Endometrium (tissue), 2 donors: ENCODE measurements at regions not wholly inside any gene's neighbourhood (a gene's known extent, or its start where the extent isn't known, plus 50 kb on each side); places are given as distances from the start of the nearest gene placed in this dataset.
A peak's percentile ranks its signal among the peaks of the same experiment; 100 is the strongest.

Experiments
- FAIRE-seq: peaks from 2 replicates; lab custom pipeline; 2012; peaks lifted over from hg19 to GRCh38; lab: Jason Lieb, UNC
- donor health status: control.
- donor health status: control.

GRCh38 chr9:99327667-99328066 lies 105.6 kb downstream of the SEC61B start:
- FAIRE-seq, result no peak

GRCh38 chr9:99335280-99335679 lies 113.2 kb downstream of the SEC61B start:
- FAIRE-seq, result no peak

DNA sequence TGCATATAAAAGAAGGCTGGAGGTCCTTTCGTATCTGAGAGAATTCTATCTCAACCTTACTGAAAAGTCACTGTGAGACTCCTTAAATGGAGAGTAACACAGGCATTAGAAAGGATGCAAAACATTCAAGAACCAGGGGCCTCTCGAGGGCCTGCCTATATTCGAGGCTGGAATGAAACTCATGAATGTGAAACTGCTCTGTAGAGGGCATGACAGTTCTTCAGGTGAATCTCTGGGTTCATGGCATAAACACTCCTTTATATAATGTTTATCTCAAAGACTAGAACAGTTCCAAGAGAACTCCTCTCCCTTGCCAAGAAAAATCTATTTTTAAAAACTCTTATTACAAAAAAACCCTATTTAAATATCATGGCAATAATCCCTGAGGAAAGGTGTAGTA lies 113.9 kb downstream of the SEC61B start:
- no peak for FAIRE-seq

- no peak for FAIRE-seq
Measured at GRCh38 chr9:99336531-99336930, 114.4 kb downstream of the SEC61B start.

- no peak for FAIRE-seq
Measured at GRCh38 chr9:99340281-99340680, 118.2 kb downstream of the SEC61B start.

- FAIRE-seq, result no peak
Measured at GRCh38 chr9:99341686-99342085, 119.6 kb downstream of the SEC61B start.

DNA sequence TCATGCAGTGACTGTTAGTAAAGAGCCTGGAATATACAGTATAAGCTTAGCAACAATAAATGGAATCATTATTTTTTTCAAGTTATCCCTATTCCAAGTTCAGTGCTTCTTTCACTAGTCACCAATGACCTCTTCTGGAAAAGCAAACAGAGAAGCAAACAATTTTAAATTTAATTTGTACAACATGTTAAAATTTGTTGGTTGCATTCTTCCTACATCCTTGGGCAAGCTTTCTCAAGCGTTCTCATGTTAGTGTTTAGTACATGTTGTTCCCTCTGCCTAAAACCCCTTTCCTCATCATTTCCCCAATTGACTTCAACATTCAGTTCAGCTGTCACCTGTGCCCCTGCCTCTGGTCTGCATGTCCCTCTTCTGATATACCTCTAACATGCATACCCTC lies 123.4 kb downstream of the SEC61B start:
- no peak for FAIRE-seq

GRCh38 chr9:99345942-99346341 lies 123.9 kb downstream of the SEC61B start:
- no peak for FAIRE-seq

DNA sequence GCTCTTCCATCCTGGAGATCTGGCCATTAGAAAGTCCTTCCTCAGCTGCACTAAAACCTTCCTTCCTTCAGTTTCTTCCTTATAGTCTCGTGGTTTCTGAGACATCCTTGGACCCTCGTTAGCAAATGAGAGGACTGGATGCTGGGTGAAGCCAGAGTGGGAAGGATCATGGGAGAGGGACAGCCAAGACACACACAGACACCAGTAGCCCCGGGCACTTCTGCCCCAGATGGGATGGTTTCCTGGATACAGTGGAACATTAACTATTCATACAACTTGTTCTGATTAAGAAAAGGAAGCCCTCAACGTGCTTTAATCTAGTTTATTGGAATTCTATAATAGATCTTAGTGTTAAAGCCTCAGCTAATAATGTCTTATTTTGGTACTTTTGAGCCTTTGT lies 125.5 kb downstream of the SEC61B start:
- FAIRE-seq, result no peak

DNA sequence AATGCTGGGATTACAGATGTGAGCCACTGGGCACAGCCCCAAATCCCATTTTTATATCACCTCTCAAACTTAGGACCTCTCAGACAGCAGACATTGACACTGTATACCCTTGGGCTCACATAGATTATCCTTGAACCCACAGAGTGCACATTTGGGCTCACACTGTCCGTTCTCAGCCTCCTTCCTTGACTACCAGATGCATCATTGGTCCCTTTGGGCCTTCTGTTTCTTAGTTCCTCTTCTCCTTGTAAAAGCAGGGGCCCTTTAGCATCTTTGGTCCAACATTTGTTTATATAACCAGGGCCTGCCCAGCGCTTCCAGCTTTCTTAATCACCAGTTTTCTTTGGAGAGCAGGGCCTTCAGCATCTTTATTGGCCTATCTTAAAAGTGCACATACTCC lies 126.2 kb downstream of the SEC61B start:
- no peak for FAIRE-seq

DNA sequence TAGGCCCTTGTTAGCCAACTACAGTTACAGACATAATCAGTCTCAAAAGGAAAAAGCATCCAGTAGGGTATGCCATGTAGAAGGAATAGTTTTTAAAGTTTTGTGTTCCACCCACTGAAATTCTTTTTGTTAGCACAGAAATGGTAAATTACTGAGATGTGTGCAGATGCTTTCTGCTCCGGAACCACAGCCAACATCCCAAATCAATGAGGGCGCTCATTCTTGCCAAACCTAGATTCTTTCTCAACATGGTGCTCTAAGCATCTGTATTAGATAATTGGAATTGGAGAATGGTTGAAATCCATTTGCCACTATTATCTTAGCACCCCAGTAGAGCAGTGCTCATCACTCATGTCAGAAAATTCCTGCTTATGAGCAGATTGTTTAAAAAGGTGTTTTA lies 127.8 kb downstream of the SEC61B start:
- no peak for FAIRE-seq

- no peak for FAIRE-seq
Measured at GRCh38 chr9:99350461-99350860, 128.4 kb downstream of the SEC61B start.

- FAIRE-seq, result no peak
Measured at GRCh38 chr9:99351647-99352046, 129.6 kb downstream of the SEC61B start.

DNA sequence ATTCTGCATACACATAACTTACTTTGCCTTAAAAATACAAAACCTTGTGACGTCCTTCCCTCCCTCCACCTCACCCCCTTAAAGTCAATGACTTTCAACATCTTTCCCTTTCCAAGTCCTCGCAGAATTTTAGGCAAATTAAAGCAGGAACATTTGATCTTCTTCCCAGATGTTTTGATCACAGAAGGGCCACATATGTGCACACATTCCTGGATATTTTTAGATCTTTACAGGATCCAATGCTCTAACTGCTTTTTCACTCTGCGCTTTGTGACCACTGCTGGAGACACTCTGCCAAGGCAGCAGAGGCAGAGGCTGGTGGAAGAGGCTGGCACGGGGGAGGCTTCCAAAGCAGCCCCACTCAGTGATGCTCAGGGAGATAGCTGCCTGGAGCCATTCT lies 130.7 kb downstream of the SEC61B start:
- FAIRE-seq, result peak; percentile 80

GRCh38 chr9:99353408-99353807 lies 131.3 kb downstream of the SEC61B start:
- no peak for FAIRE-seq

DNA sequence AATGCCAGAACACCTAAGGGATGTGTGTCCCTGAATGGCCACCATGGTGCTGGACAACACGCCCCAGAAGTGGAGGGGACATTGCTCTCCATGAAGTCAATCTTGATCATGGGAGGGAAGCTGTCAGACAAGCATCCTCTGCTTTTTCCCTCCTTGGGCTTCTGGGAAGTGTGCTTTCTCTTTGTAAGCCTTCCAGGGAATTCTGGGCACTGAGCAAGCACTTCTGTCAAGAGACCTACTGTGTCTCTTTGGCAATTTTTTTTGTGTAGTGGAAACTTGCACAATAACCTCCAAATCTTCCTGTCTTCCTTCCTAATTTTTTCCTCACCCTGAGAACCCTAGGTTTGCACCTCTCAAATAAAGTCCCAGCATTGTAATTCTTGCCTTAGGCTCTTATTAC lies 132.0 kb downstream of the SEC61B start:
- no peak for FAIRE-seq

- no peak for FAIRE-seq
Measured at GRCh38 chr9:99356512-99356971, 134.5 kb downstream of the SEC61B start.

DNA sequence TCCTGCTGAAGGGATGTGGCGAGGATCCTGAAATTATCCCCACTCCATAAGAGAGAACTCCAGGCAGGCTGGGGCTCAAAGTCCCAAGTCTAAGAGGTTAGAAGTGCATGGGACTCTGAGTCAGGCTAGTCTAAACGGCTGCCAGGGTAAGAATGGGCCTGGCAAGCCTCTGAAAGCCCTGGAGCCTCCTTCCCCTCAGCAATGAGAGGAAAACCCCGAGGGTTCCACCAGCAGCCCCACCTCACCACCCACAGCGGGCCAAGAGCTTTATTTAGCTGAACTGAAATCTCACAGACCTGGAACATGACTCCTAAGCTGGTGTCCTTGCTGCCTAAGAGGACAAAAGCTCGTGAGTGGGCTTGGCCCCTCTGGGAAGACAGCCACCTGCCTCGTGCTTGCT lies 135.5 kb downstream of the SEC61B start:
- FAIRE-seq, result no peak

DNA sequence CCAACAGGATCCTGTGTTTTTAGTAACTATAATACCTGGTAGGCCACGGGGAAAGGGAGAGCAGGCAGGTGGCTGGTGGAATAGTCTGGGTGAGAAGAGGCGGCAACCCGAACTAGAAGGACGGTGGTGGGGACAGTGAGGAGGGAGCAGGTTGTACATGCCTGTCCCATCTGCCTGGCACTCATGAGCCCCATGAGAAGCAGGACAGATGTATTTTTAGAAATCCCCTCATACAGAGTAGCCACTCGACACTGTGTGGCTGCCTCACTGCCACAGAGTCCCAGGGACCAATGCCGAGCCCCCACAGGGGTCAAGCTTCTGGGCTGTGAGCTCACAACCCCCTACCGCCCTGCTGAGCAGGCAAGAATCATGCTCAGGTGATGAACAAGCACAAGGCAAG lies 136.6 kb downstream of the SEC61B start:
- FAIRE-seq, result no peak

DNA sequence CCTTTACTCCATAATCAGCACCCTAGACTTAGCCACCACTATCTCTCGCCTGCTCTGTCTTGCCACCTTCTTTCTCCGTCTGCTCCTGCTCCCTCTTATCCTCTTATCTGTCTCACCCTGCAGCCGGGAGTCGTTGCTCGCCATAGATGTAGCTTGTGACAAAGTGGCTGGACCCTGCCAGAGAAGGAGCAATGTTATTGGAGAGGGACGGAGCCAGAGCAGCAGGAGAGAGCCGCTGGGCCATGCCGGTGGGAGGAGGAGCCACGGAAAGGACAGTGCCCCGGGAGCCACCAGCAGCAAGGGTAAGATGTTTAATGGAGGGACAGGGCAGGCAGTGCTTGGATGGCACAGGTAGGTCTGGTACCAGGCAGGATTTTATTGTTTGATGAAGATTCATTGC lies 137.3 kb downstream of the SEC61B start:
- no peak for FAIRE-seq

DNA sequence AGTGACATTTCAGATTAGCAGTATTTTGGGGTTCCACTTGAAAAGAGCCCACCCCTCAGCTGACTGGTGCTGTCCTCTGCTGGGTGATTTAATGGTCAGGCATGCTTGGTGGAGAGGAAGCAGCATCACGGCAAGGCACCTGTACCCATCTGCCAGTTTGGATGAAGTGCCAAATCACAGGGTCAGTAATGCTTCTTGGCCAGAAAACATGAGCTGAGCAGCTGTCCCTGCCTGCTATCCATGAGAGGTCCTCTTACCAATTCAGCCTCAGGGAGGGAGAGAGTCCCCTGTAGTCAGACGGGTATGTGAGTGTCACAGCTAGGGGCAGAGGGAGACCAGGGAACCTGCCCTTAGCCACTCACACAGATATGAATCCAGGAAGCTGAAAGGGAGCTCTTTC lies 137.9 kb downstream of the SEC61B start:
- no peak for FAIRE-seq

- FAIRE-seq, result no peak
Measured at GRCh38 chr9:99361817-99362216, 139.7 kb downstream of the SEC61B start.

DNA sequence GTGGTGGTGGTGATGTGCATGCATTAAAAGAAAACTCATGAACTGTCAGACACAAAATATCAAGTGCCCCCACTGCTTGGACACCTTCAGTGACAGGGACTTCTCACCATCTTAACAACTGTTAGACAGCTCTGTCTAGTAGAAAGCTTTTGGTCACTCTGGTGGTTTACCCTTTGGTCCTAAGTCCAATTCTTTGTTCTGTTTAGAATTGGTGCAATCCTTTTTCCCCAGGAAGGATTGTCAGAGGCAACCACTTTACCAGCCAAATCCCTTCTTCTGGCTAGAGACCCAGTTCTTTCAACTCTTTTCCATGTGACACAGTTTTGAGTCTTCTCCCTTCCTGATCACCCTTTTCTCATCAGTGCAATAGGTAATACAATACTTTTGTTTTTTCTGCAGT lies 140.2 kb downstream of the SEC61B start:
- no peak for FAIRE-seq

GRCh38 chr9:99363509-99363908 lies 141.4 kb downstream of the SEC61B start:
- FAIRE-seq, result no peak
